GM18867 (cell line): ENCODE measurements at regions not wholly inside any gene's neighbourhood (a gene's known extent, or its start where the extent isn't known, plus 50 kb on each side); places are given as distances from the start of the nearest gene placed in this dataset.
"Not testable (repeated sequence)": the region's sequence is repeated elsewhere in the genome, so short reads cannot be mapped to it uniquely, and the experiment has no call there.

Experiments
- ATAC-seq: cut with Tn5 transposase; IDR thresholded peaks from one replicate; pipeline ENCODE4 v1.9.1; 2021; ENCODE audit warnings: mild to moderate bottlenecking, moderate library complexity; ENCODE audit not compliant: unreplicated experiment

DNA sequence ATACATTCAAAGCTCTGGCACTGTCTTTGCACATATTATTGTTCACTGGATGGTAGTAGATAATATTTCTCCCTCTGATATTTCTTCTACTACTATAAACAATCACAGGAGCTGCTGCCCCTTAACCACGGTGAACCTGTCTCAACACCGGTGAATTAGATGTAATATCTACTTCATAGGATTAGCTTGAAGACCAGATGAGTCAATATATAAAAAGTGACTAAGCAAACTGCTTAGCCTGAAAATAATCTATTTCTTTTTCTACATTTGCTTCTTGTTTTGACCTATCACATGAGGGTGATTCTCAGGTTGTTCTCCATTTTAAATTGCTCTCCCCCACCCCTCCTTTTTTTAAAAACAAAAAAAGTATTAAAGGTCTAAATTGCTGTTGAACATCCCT, 645.5 kb downstream of the ANKRD50 start:
- ATAC-seq = no peak

DNA sequence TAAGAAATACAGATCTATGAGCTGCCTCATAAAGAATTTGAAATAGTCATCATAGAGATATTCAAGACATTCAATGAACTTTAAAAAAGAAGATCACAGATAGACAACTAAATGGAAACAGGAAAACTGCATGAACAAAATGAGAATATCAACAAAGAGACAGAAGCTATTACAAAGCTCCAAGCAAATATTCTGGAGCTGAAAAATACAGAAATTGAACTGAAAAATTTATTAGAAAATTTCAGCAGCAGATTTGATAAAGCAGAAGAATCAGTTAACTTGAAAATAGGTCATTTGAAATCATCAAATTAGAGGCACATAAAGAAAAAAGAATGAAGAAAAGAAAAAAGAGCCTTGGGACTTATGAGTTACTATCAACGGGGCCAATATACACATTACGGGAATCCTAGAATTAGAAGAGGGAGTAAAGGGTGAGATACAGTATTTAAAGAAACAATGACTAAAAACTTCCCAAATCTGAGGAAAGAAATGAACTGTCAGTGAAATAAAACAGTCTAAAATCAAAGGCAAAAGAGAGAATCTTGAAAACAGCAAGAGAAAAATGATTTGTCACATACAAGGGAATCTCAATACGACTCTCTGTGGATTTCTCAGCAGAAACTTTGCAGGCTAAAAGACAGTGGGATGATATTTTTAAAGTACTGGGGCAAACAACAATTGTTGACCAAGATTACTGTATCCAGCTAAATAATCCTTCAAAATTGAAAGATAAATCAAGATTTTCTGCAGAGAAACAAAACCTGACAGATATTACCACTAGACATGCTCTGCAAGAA, 641.6 kb downstream of the ANKRD50 start:
- no peak for ATAC-seq

DNA sequence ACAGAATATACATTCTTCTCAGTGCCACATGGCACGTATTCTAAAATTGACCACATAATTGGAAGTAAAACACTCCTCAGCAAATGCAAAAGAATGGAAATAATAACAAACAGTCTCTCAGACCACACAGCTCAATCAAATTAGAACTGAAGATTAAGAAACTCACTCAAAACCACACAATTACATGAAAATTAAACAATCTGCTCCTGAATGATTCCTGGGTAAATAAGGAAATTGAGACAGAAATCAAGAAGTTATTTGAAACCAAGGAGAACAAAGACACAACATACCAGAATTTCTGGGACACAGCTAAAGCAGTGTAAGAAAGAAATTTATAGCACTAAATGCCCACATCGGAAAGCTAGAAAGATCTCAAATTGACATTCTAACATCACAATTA, 637.3 kb downstream of the ANKRD50 start:
- ATAC-seq = not testable (repeated sequence)

DNA sequence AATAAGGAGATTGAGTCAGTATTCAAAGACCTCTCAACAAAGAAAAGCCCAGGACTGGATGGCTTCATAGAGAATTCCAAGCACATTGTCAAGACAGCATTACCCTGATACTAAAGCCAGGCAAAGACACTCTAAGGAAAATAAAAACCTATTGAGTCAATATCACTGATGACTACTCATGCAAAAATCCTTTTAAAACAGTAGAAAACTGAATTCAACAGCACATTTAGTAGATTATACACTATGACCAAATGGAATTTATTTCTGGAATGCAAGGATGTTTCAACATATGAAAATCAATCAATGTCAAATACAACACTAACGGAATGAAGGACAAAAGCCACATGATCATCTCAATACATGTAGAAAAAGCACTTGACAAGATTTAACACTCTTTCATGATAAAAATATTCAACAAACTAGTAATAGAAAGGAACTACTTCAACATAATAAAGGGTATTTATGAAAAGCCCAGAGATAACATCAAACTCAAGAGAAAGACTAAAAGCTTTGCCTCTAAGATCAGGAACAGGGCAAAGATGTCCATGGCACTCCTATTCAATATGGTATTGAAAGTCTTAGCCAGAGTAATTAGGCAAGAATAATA, 633.3 kb downstream of the ANKRD50 start:
- ATAC-seq = no peak

DNA sequence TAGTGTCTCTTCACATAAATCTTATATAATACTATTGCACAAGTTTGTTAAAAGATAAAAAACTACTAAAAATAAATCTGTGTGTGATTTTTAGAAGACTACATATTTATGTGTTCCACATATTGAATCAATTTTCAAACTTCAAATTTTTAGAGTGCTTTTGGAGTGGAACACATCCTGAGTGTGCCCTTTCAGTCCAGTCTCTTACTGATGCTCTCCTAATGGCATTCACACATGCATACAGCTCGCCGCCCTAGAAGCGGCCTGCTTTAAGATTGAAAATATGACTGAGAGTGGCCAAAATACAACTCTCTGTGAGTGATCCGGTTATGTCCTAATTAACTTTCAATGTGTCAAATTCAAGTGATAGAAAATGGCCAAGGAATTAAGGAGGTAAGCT, 628.8 kb downstream of the ANKRD50 start:
- no peak for ATAC-seq

DNA sequence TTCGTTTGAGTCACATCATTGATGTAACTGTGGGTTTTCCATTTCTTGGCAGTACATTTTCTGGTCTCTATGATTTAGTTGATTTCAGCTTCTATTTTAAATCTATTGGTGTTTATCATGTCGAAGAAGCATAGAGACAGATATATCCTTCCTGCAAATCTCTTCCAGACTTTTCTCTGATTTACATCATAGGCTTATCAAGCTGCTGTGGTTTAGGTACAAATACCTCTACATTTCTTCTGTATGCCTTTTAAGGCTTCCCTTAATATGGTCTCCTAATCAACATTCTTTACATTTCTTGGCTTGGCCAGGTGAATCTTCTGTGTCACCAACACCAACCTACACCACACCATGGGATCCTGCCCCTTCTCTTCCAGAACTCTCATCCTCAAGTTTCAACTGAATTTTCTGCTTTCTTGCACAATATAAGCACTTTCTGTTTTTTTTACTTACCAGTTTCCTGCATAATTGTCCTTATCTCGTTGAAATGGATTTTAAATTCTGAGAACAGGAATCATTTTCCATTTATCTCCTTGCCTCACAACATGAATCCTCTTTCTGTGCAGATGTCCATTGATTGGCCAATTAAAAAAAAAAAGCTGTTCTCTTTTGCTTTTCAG, 626.9 kb downstream of the ANKRD50 start:
- ATAC-seq = no peak

DNA sequence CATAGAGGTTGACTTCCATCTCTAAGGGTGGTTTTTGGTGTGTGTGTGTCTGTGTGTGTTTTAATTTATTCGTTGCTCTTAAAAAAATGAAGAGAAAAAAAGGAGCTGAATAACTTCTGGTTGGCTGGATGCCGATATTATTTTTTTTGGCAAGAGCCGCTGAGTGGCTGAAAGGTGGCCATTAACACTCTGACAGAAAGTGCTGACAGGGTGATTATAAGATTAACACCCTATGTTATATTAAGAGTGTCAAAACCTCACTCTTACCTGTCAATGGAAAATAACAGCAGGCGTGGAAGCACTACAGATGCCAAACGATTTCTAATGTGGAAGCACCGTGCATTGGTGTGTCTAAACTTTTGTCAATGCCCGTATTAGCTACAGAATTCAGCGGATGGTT, 622.5 kb downstream of the ANKRD50 start:
- no peak for ATAC-seq

DNA sequence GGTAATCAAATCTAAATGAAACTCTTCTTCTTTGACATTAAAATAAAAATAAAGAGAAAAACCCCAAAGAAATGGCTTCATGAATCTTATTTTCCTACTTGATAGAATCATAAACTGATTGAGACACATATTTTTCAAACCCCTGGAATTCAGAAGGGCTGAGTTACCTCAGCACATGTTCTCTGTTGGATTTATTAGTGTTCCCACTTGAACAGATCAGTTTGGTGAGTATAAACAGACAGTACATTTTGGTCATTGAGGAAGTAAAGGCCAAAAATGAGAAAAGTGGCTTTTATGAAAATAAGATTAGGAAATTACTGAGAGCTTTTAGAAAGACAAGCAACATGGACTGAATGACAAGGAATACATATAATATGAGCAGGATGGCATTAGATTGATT, 620.4 kb downstream of the ANKRD50 start:
- ATAC-seq = no peak

DNA sequence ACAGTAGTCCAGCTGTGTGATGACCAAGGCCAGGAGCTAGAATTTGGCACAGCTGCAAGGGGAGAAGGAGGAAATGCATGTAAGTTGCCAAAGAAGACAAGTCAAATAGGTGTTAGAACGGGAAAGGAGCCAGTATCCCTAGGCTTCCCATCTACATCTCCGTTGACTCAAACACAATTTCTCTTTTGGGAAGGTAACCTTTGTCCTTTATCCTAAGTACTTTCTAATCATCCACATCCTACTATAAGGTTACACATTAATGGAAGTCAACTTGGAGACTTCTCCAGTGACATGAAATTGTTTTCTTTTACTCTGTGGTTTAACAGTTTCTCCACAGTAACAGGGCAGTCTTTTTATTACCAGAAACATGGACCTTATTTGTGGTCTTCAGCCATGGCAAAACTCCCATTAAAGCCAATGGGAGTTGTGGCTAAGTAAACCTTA, 620.0 kb downstream of the ANKRD50 start:
- ATAC-seq = no peak

DNA sequence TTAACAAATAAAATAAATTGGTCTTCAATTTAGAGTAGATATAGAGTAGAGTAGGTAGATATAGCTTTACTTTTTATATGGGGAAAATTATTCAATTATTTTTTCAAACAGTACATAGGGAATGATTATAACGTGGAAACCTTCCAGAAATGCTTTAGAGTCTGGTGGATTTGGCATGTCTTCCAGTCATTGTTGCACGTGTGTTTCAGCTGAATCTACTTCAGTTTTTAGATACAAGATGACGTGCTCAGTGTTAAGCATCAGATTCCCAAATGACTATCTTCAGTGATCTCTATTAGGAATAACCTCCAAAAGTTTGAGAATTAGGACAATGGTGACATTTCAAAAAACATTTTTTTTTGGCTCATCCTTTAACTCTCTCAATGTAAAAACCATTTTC, 616.9 kb downstream of the ANKRD50 start:
- ATAC-seq = no peak

DNA sequence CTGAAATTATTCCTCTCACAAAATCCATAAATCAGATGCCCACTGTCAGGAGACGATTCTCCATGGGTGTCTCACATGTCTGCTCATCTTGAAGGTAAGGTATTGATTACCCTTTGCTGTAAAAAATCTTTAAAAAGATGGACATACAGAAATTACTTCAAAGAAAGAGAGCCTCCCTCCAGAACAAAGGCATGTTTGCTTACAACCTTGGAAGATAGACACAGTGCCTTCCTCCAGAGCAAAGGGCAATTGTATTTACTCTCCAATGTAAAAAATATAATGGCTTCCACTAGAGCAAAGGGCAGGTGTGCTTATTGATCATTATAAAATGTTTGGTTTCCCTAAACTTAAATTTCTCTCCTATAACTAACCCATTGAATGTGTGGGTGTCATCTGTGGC, 616.2 kb downstream of the ANKRD50 start:
- no peak for ATAC-seq

DNA sequence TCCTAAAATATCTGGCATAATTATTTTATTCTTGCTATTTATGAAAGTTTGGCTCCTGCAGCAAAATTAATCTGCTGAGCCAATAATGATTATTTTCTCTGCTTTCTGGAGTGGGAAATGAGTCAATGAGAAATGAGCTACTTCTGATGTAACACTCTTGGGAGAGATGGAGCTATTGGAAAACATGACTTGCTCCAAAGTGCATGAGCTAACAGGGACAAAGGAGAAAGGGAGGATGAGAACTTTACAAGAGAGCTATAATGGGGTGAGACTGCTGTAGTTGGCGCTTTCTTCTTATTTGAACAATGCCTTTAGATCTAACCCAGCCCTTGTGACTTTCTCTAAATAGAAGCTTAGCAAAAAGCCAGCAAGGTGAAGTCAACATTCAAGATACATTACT, 615.1 kb downstream of the ANKRD50 start:
- ATAC-seq = no peak

DNA sequence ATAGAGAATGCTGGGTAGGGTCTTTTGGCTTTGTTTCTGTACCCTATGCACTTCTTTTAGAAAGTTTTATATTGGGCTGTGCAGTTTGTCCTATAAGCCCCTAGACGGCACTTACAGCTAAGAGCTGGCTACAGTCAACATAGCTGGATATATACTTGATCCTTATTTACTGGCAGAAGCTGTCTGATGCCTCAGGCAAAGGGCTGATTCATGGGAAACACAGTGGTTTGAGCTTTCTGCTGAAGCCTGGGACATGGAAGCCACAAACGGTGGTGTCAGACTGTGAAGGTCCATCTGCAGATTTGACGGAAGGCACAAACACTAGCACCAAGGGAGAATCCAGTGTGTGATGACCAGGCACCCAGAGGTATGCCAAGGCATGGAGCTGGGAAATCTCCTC, 608.4 kb downstream of the ANKRD50 start:
- no peak for ATAC-seq

DNA sequence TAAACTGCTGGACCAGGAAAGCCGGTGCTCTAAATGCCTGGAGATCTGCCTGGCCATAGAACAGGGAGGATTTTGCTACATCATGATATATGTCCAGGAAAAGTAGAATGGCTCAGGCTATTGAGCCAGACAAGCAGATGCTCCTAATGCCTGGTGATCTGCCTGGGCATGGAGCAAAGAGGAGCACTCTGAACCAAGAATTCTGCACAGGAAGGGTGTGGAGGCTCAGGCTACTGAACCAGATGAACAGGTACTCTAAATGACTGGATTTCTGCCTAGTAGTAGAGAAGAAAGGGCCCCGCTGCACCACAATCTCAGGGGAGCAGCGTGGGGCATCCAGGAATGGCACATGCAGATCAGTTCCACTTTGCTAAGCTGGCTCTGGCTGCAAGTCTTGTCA, 607.9 kb downstream of the ANKRD50 start:
- no peak for ATAC-seq

DNA sequence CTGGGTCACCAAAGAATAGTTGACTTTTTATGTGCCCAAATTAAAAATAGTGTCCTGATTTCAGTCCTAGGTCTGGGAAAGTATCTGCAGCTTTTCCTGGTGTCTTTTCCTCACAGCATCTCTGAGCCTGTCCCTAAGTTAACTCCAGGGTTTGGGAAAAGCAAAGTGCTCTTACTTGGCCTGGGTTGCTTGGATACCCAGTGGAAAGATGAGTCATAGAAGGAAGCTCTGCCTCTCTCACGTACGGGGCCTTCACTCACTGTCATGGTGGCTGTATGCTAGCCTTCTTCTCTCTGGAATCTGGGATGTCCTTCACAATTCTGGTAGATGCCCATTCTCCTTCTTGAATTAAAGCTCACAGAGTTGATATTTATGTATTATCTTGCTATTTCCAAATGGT, 607.3 kb downstream of the ANKRD50 start:
- no peak for ATAC-seq

DNA sequence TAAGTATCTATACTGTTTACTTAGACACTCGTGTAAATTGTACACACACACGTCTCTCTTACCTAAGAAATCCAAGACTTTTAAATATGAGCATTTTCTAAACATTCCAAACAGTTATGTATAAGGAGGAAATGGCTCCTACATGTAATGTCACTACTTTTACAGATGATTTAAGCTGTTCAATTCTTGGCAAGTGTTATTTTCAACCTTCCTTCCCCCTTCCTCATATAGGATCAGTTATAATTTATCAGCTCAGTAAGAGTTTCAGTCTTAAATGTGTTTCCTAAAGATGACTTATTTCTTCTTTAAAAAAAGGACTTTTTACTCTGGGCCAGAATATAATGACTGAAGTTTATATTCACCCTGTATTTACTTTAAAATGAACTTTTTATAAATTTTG, 601.1 kb downstream of the ANKRD50 start:
- no peak for ATAC-seq

DNA sequence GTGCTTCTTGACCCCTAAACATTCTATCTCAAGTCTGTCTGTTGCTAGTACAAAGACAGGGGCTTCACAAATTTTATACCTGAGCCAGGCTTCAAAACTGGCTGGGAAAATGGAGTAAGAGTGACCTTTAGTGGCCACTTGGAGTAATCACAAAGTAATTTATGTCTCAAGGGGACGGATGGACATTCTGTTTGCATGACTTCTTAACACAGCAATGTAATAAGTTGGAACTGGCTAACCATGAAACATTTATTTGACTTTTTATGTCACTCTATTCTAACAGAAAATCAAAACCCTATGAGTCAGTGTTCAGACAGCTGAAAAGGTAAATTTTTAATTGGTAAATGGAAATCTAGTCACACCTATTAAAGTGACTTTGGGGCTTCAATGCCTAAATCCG, 600.6 kb downstream of the ANKRD50 start:
- ATAC-seq = peak; percentile 82

DNA sequence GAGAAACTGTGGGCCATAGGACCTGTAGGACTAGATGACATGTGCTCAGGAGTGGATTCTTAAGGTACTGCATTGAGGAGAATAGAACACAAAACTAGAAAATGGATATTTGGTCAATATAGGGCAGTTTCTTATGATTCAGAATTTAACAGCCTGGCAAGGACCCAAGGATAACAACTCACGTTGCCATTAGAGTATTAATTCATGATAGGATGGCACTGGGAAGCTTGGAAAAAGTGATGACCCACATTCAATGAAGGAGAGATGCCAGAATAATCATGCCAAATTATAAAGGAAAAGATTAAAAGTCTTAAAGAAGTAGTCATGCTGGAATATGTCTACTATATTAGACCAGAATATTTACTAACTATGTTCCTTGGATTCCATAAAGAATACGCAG, 594.5 kb downstream of the ANKRD50 start:
- ATAC-seq = no peak

DNA sequence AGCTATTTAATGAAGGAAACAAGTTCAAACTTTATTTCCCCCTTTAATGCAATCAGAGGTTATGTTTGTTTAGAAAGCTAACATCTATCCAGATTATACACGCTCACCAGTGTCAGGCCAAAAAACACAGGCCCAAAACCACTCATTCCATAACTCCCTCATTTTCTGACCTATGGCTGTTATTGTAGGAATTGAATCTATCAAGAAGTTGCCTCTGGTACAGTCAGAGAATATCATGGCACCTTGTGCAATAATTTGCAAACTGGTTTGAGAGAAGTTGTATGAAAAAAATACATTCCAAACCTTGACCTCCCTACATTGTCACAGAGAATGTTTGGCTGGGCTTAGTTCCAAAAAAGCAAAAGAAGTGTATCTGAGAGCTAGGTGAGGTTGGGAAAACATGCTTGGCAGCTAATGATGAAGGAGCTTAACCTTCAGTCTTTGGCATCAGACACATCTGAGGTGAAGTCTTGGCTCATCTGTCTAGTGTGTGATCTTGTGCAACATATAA, 591.0 kb downstream of the ANKRD50 start:
- no peak for ATAC-seq

DNA sequence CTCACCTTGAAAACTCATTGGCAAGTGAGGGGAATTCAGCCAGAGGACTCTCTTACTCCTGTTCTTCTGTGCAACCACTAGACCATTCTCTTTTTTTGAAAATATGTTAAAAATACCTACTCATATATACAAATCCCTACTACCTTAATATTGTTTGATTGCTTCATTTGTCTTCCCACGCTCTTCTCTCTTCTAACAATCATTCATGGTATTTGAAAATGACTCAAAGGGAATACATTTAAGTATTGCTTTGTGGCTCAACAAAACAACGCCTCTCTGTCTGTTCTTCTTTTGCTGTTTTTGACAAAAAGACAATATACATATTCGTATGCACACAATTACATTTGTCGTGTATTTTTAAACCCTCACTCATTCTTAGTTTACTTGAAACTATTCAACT, 589.4 kb downstream of the ANKRD50 start:
- no peak for ATAC-seq

DNA sequence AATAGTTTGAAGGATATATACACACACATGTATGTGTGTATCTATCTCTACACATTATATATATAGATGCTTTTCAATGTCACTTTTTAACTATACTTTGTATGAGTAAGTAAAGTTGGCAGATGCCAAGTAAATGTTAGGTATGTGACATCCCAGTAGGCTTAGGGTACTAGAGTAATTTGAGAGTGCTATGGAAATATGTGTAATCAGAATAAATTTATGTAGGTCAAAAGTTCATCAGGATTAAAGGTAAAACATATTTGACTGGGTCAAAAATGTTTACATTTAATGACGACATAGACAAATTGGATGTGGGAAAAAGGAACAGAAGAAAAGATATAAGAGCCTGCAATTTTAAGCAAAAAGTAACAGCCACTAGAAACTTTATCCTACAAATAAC, 588.8 kb downstream of the ANKRD50 start:
- no peak for ATAC-seq

DNA sequence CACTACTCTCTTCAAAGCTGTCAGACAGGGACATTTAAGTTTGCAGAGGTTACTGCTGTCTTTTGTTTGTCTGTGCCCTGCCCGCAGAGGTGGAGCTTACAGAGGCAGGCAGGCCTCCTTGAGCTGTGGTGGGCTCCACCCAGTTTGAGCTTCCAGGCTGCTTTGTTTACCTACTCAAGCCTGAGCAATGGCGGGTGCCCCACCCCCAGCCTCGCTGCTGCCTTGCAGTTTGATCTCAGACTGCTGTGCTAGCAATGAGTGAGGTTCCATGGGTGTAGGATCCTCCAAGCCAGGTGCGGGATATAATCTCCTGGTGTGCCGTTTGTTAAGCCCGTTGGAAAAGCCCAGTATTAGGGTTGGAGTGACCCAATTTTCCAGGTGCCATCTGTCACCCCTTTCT, 581.2 kb downstream of the ANKRD50 start:
- ATAC-seq = not testable (repeated sequence)
